WTC11 (cell line): ENCODE measurements at regions not wholly inside any gene's neighbourhood (a gene's known extent, or its start where the extent isn't known, plus 50 kb on each side); places are given as distances from the start of the nearest gene placed in this dataset.

Source experiments
- ATAC-seq: fragments of 200-7000 bp; cut with Tn5 transposase; 2 replicates; pipeline ENCODE4 v1.10.0; 2021; ENCODE audit warnings: mild to moderate bottlenecking, moderate library complexity
- CTCF ChIA-PET: fragments of 300-600 bp; sonication (Branson Sonifier 250); formaldehyde crosslinking; loops from one replicate; lab custom pipeline; 2021; ENCODE audit warnings: antibody characterized with exemption; lab: Charles Lee
- POLR2A ChIA-PET: fragments of 350-600 bp; sonication (Branson Sonifier 250); formaldehyde crosslinking; loops from one replicate; lab custom pipeline; 2021; ENCODE audit warnings: antibody characterized with exemption; lab: Charles Lee
- DNase-seq: peaks from one replicate; pipeline ENCODE4 v3.0.0; 2021; ENCODE audit warnings: low spot score
- H3K27ac Mint-ChIP-seq: 2 replicates; pipeline ENCODE4 v1.8.0; 2021; ENCODE audit warnings: mixed read lengths
- H3K27me3 Mint-ChIP-seq: 2 replicates; pipeline ENCODE4 v1.8.0; 2021; ENCODE audit warnings: low read depth, mild to moderate bottlenecking, moderate library complexity, mixed read lengths
- H3K36me3 Mint-ChIP-seq: 2 replicates; pipeline ENCODE4 v1.8.0; 2021; ENCODE audit warnings: mixed read lengths
- H3K4me1 Mint-ChIP-seq: 2 replicates; pipeline ENCODE4 v1.8.0; 2022; ENCODE audit warnings: mixed read lengths
- H3K4me3 Mint-ChIP-seq: 2 replicates; pipeline ENCODE4 v1.8.0; 2021; ENCODE audit warnings: mild to moderate bottlenecking, moderate library complexity, mixed read lengths
- H3K9me3 Mint-ChIP-seq: 2 replicates; pipeline ENCODE4 v1.8.0; 2021; ENCODE audit warnings: mixed read lengths
- CREM ChIP-seq: sonication (generic); formaldehyde crosslinking; IDR thresholded peaks from 2 replicates; pipeline ENCODE4 v1.8.1; 2022; ENCODE audit warnings: mild to moderate bottlenecking, missing genetic modification reagents, moderate library complexity
- ELF4 ChIP-seq: sonication (generic); formaldehyde crosslinking; IDR thresholded peaks from 2 replicates; pipeline ENCODE4 v1.8.1; 2022; ENCODE audit warnings: low read depth, mild to moderate bottlenecking, moderate library complexity, missing genetic modification reagents
- GABPB1 ChIP-seq: sonication (generic); formaldehyde crosslinking; IDR thresholded peaks from 2 replicates; pipeline ENCODE4 v1.8.1; 2023; ENCODE audit warnings: mild to moderate bottlenecking, missing genetic modification reagents
- KAT7 ChIP-seq: sonication (generic); formaldehyde crosslinking; IDR thresholded peaks from 2 replicates; pipeline ENCODE4 v1.8.1; 2023; ENCODE audit warnings: missing genetic modification reagents, mild to moderate bottlenecking, borderline replicate concordance
- MLX ChIP-seq: sonication (generic); formaldehyde crosslinking; IDR thresholded peaks from 2 replicates; pipeline ENCODE4 v1.8.1; 2023; ENCODE audit warnings: mild to moderate bottlenecking, missing genetic modification reagents, moderate library complexity
- ZNF121 ChIP-seq: sonication (generic); formaldehyde crosslinking; IDR thresholded peaks from 2 replicates; pipeline ENCODE4 v1.8.0; 2023; ENCODE audit warnings: missing genetic modification reagents
- ZNF219 ChIP-seq: sonication (generic); formaldehyde crosslinking; IDR thresholded peaks from 2 replicates; pipeline ENCODE4 v1.8.0; 2023; ENCODE audit warnings: missing genetic modification reagents, mild to moderate bottlenecking, borderline replicate concordance
- ZNF232 ChIP-seq: sonication (generic); formaldehyde crosslinking; IDR thresholded peaks from 2 replicates; pipeline ENCODE4 v1.8.0; 2022; ENCODE audit warnings: mild to moderate bottlenecking, missing genetic modification reagents
- TF ChIP-seq, protein P1 (sequence below): sonication (generic); formaldehyde crosslinking; IDR thresholded peaks from 2 replicates; pipeline ENCODE4 v1.8.0; 2023; ENCODE audit warnings: missing genetic modification reagents, mild to moderate bottlenecking, borderline replicate concordance
- TF ChIP-seq, protein P2 (sequence below): sonication (generic); formaldehyde crosslinking; IDR thresholded peaks from 2 replicates; pipeline ENCODE4 v1.8.1; 2022; ENCODE audit warnings: mild to moderate bottlenecking, moderate library complexity, missing genetic modification reagents
- TF ChIP-seq, protein P3 (sequence below): sonication (generic); formaldehyde crosslinking; IDR thresholded peaks from 2 replicates; pipeline ENCODE4 v1.8.1; 2022; ENCODE audit warnings: missing genetic modification reagents, borderline replicate concordance
- TF ChIP-seq, protein P4 (sequence below): sonication (generic); formaldehyde crosslinking; IDR thresholded peaks from 2 replicates; pipeline ENCODE4 v1.8.1; 2023; ENCODE audit warnings: mild to moderate bottlenecking, missing genetic modification reagents, moderate library complexity
- TF ChIP-seq, protein P5 (sequence below): sonication (generic); formaldehyde crosslinking; IDR thresholded peaks from 2 replicates; pipeline ENCODE4 v1.8.1; 2023; ENCODE audit warnings: mild to moderate bottlenecking, missing genetic modification reagents, borderline replicate concordance
- TF ChIP-seq, protein P6 (sequence below): fragments of 250-450 bp; sonication (Bioruptor Pico); IDR thresholded peaks from 2 replicates; pipeline ENCODE4 v1.9.0; 2021; ENCODE audit warnings: mild to moderate bottlenecking, borderline replicate concordance
- TF ChIP-seq, protein P7 (sequence below): fragments of 250-450 bp; sonication (Bioruptor Pico); IDR thresholded peaks from 2 replicates; pipeline ENCODE4 v1.8.0; 2021; ENCODE audit warnings: mild to moderate bottlenecking

DNA sequence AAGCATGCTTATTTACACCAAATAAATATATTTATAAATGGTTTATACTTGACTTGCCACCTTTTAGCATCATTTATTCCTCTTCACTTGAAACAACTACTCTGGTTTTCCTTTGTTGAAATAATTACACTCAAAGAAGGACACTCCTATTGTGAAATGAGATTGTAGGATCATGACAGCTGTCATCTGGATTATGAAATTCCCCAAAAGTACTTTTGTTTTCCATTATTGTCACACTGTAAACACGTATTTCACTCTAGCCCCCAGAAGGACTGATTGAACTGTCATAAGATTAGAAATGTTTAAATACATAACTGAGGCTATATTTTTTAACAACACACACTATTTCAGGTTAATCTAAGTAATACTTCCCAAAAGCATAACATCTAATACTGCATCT, 593.8 kb downstream of the LRRIQ3 start:
- Mint-ChIP-seq H3K27ac (no peak overlapping the region; the same call in 1 of the 2 replicates), H3K36me3 (peaks cover 3% of the 10 kb centered on the region; the same call in 1 of the 2 replicates), H3K4me3 (no peak overlapping the region), H3K9me3 (peaks cover 25% of the 10 kb centered on the region), H3K27me3 (no peaks in the 10 kb centered on the region), H3K4me1 (peaks cover 23% of the 10 kb centered on the region)
- ATAC-seq (no peak), DNase-seq (no peak)
- TF ChIP-seq, protein P1, sequence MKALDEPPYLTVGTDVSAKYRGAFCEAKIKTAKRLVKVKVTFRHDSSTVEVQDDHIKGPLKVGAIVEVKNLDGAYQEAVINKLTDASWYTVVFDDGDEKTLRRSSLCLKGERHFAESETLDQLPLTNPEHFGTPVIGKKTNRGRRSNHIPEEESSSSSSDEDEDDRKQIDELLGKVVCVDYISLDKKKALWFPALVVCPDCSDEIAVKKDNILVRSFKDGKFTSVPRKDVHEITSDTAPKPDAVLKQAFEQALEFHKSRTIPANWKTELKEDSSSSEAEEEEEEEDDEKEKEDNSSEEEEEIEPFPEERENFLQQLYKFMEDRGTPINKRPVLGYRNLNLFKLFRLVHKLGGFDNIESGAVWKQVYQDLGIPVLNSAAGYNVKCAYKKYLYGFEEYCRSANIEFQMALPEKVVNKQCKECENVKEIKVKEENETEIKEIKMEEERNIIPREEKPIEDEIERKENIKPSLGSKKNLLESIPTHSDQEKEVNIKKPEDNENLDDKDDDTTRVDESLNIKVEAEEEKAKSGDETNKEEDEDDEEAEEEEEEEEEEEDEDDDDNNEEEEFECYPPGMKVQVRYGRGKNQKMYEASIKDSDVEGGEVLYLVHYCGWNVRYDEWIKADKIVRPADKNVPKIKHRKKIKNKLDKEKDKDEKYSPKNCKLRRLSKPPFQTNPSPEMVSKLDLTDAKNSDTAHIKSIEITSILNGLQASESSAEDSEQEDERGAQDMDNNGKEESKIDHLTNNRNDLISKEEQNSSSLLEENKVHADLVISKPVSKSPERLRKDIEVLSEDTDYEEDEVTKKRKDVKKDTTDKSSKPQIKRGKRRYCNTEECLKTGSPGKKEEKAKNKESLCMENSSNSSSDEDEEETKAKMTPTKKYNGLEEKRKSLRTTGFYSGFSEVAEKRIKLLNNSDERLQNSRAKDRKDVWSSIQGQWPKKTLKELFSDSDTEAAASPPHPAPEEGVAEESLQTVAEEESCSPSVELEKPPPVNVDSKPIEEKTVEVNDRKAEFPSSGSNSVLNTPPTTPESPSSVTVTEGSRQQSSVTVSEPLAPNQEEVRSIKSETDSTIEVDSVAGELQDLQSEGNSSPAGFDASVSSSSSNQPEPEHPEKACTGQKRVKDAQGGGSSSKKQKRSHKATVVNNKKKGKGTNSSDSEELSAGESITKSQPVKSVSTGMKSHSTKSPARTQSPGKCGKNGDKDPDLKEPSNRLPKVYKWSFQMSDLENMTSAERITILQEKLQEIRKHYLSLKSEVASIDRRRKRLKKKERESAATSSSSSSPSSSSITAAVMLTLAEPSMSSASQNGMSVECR (CRISPR knock-in tag), result no peak
- TF ChIP-seq, protein P2, sequence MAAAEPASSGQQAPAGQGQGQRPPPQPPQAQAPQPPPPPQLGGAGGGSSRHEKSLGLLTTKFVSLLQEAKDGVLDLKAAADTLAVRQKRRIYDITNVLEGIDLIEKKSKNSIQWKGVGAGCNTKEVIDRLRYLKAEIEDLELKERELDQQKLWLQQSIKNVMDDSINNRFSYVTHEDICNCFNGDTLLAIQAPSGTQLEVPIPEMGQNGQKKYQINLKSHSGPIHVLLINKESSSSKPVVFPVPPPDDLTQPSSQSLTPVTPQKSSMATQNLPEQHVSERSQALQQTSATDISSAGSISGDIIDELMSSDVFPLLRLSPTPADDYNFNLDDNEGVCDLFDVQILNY (CRISPR knock-in tag), result no peak
- TF ChIP-seq GABPB1 (no peak), KAT7 (CRISPR knock-in tag) (no peak), ELF4 (CRISPR knock-in tag) (no peak), MLX (CRISPR knock-in tag) (no peak), ZNF219 (no peak), ZNF121 (no peak), CREM (CRISPR knock-in tag) (no peak), ZNF232 (no peak)
- TF ChIP-seq, protein P3, sequence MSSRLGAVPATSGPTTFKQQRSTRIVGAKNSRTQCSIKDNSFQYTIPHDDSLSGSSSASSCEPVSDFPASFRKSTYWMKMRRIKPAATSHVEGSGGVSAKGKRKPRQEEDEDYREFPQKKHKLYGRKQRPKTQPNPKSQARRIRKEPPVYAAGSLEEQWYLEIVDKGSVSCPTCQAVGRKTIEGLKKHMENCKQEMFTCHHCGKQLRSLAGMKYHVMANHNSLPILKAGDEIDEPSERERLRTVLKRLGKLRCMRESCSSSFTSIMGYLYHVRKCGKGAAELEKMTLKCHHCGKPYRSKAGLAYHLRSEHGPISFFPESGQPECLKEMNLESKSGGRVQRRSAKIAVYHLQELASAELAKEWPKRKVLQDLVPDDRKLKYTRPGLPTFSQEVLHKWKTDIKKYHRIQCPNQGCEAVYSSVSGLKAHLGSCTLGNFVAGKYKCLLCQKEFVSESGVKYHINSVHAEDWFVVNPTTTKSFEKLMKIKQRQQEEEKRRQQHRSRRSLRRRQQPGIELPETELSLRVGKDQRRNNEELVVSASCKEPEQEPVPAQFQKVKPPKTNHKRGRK, result no peak
- TF ChIP-seq, protein P4, sequence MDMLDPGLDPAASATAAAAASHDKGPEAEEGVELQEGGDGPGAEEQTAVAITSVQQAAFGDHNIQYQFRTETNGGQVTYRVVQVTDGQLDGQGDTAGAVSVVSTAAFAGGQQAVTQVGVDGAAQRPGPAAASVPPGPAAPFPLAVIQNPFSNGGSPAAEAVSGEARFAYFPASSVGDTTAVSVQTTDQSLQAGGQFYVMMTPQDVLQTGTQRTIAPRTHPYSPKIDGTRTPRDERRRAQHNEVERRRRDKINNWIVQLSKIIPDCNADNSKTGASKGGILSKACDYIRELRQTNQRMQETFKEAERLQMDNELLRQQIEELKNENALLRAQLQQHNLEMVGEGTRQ (CRISPR knock-in tag), result no peak
- TF ChIP-seq, protein P5, sequence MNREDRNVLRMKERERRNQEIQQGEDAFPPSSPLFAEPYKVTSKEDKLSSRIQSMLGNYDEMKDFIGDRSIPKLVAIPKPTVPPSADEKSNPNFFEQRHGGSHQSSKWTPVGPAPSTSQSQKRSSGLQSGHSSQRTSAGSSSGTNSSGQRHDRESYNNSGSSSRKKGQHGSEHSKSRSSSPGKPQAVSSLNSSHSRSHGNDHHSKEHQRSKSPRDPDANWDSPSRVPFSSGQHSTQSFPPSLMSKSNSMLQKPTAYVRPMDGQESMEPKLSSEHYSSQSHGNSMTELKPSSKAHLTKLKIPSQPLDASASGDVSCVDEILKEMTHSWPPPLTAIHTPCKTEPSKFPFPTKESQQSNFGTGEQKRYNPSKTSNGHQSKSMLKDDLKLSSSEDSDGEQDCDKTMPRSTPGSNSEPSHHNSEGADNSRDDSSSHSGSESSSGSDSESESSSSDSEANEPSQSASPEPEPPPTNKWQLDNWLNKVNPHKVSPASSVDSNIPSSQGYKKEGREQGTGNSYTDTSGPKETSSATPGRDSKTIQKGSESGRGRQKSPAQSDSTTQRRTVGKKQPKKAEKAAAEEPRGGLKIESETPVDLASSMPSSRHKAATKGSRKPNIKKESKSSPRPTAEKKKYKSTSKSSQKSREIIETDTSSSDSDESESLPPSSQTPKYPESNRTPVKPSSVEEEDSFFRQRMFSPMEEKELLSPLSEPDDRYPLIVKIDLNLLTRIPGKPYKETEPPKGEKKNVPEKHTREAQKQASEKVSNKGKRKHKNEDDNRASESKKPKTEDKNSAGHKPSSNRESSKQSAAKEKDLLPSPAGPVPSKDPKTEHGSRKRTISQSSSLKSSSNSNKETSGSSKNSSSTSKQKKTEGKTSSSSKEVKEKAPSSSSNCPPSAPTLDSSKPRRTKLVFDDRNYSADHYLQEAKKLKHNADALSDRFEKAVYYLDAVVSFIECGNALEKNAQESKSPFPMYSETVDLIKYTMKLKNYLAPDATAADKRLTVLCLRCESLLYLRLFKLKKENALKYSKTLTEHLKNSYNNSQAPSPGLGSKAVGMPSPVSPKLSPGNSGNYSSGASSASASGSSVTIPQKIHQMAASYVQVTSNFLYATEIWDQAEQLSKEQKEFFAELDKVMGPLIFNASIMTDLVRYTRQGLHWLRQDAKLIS (CRISPR knock-in tag), result no peak
- TF ChIP-seq, protein P6, sequence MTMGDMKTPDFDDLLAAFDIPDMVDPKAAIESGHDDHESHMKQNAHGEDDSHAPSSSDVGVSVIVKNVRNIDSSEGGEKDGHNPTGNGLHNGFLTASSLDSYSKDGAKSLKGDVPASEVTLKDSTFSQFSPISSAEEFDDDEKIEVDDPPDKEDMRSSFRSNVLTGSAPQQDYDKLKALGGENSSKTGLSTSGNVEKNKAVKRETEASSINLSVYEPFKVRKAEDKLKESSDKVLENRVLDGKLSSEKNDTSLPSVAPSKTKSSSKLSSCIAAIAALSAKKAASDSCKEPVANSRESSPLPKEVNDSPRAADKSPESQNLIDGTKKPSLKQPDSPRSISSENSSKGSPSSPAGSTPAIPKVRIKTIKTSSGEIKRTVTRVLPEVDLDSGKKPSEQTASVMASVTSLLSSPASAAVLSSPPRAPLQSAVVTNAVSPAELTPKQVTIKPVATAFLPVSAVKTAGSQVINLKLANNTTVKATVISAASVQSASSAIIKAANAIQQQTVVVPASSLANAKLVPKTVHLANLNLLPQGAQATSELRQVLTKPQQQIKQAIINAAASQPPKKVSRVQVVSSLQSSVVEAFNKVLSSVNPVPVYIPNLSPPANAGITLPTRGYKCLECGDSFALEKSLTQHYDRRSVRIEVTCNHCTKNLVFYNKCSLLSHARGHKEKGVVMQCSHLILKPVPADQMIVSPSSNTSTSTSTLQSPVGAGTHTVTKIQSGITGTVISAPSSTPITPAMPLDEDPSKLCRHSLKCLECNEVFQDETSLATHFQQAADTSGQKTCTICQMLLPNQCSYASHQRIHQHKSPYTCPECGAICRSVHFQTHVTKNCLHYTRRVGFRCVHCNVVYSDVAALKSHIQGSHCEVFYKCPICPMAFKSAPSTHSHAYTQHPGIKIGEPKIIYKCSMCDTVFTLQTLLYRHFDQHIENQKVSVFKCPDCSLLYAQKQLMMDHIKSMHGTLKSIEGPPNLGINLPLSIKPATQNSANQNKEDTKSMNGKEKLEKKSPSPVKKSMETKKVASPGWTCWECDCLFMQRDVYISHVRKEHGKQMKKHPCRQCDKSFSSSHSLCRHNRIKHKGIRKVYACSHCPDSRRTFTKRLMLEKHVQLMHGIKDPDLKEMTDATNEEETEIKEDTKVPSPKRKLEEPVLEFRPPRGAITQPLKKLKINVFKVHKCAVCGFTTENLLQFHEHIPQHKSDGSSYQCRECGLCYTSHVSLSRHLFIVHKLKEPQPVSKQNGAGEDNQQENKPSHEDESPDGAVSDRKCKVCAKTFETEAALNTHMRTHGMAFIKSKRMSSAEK (CRISPR knock-in tag), result no peak
- TF ChIP-seq, protein P7, sequence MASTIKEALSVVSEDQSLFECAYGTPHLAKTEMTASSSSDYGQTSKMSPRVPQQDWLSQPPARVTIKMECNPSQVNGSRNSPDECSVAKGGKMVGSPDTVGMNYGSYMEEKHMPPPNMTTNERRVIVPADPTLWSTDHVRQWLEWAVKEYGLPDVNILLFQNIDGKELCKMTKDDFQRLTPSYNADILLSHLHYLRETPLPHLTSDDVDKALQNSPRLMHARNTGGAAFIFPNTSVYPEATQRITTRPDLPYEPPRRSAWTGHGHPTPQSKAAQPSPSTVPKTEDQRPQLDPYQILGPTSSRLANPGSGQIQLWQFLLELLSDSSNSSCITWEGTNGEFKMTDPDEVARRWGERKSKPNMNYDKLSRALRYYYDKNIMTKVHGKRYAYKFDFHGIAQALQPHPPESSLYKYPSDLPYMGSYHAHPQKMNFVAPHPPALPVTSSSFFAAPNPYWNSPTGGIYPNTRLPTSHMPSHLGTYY (CRISPR knock-in tag), result no peak
- ChIA-PET CTCF (no interaction called here), POLR2A (no interaction called here)
